MM.1S (cell line): ENCODE measurements at regions not wholly inside any gene's neighbourhood (a gene's known extent, or its start where the extent isn't known, plus 50 kb on each side); places are given as distances from the start of the nearest gene placed in this dataset.

Source experiments
- DNase-seq: peaks from one replicate; pipeline ENCODE4 v3.0.0-alpha.2; 2015
- H2AFZ ChIP-seq: fragments of 300-600 bp; sonication (generic); 2 replicates; pipeline ENCODE4 v1.6.0; 2016; ENCODE audit warnings: antibody characterized with exemption, low read length
- H3F3A ChIP-seq: fragments of 300-600 bp; sonication (generic); 2 replicates; pipeline ENCODE4 v1.6.1; 2016; ENCODE audit warnings: mild to moderate bottlenecking, antibody characterized with exemption, low read length, moderate library complexity, mixed read lengths; ENCODE audit not compliant: insufficient read depth
- H3K27ac ChIP-seq: fragments of 300-600 bp; sonication (generic); 2 replicates; pipeline ENCODE4 v1.5.1; 2016; ENCODE audit warnings: mild to moderate bottlenecking, low read length
- H3K27me3 ChIP-seq: fragments of 300-600 bp; sonication (generic); replicated peaks from 2 replicates; pipeline ENCODE4 v1.6.0; 2016; ENCODE audit warnings: low read length; ENCODE audit not compliant: insufficient read depth
- H3K36me3 ChIP-seq: fragments of 300-600 bp; sonication (generic); replicated peaks from 2 replicates; pipeline ENCODE4 v1.6.1; 2016; ENCODE audit warnings: mild to moderate bottlenecking, low read length, mixed read lengths; ENCODE audit not compliant: insufficient read depth
- H3K4me1 ChIP-seq: fragments of 300-600 bp; sonication (generic); 2 replicates; pipeline ENCODE4 v1.6.1; 2016; ENCODE audit warnings: low read length, mixed read lengths
- H3K4me2 ChIP-seq: fragments of 300-600 bp; sonication (generic); 2 replicates; pipeline ENCODE4 v1.6.0; 2016; ENCODE audit warnings: low read depth, low read length
- H3K4me3 ChIP-seq: fragments of 300-600 bp; sonication (generic); 2 replicates; pipeline ENCODE4 v1.5.1; 2016; ENCODE audit warnings: low read length, mixed read lengths
- H3K79me2 ChIP-seq: fragments of 300-600 bp; sonication (generic); 2 replicates; pipeline ENCODE4 v1.6.1; 2016; ENCODE audit warnings: mixed run types, low read length, mixed read lengths
- H3K9ac ChIP-seq: fragments of 300-600 bp; sonication (generic); 2 replicates; pipeline ENCODE4 v1.6.1; 2016; ENCODE audit warnings: low read length, mixed read lengths
- H3K9me2 ChIP-seq: fragments of 300-600 bp; sonication (generic); replicated peaks from 2 replicates; pipeline ENCODE4 v1.6.1; 2016; ENCODE audit warnings: mild to moderate bottlenecking, low read length, mixed read lengths; ENCODE audit not compliant: insufficient read depth
- H3K9me3 ChIP-seq: fragments of 300-600 bp; sonication (generic); replicated peaks from 2 replicates; pipeline ENCODE4 v1.6.1; 2016; ENCODE audit warnings: mild to moderate bottlenecking, low read length, mixed read lengths; ENCODE audit not compliant: insufficient read depth
- H4K20me1 ChIP-seq: fragments of 300-600 bp; sonication (generic); 2 replicates; pipeline ENCODE4 v1.6.1; 2016; ENCODE audit warnings: mild to moderate bottlenecking, low read length, moderate library complexity, mixed read lengths; ENCODE audit not compliant: insufficient read depth
- EZH2 ChIP-seq: fragments of 300-600 bp; sonication (generic); optimal IDR thresholded peaks from 2 replicates; pipeline ENCODE3; 2017; ENCODE audit warnings: low read depth, mild to moderate bottlenecking, antibody characterized with exemption, low read length, mixed read lengths
- EZH2phosphoT487 ChIP-seq: fragments of 300-600 bp; sonication (generic); IDR thresholded peaks from 2 replicates; pipeline ENCODE4 v1.6.1; 2018; ENCODE audit warnings: antibody characterized with exemption, low read length
- TF ChIP-seq, protein P1 (sequence below): fragments of 300-600 bp; sonication (generic); IDR thresholded peaks from 2 replicates; pipeline ENCODE4 v1.5.1; 2016; ENCODE audit warnings: antibody characterized with exemption, low read length, mixed read lengths

DNA sequence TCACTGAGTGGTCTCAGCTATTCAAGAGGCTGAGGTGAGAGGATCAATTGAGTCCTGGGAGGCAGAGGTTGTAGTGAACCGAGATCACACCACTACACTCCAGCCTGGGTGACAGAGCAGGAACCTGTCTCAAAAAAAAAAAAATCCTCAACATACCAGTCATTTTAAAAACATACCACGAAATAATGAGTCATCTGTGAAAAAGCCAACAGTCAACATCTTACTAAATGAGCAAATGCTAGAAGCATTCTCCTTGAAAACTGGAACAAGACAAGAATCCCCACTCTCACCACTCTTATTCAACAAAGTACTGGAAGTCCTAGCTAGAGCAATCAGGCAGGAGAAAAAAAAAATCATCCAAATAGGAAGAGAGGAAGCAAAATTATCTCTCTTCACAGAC lies 104.0 kb upstream of the ARHGEF9 start:
- H4K20me1 ChIP-seq: no peaks in the 10 kb centered on the region
- H3K27ac ChIP-seq: no peak overlapping the region
- no peaks in the 10 kb centered on the region for H3F3A ChIP-seq
- no peaks in the 10 kb centered on the region for H3K36me3 ChIP-seq
- H2AFZ ChIP-seq: no peak overlapping the region
- no peak for DNase-seq
- no peak for TF ChIP-seq EZH2phosphoT487
- no peak for TF ChIP-seq EZH2
- TF ChIP-seq, protein P1, sequence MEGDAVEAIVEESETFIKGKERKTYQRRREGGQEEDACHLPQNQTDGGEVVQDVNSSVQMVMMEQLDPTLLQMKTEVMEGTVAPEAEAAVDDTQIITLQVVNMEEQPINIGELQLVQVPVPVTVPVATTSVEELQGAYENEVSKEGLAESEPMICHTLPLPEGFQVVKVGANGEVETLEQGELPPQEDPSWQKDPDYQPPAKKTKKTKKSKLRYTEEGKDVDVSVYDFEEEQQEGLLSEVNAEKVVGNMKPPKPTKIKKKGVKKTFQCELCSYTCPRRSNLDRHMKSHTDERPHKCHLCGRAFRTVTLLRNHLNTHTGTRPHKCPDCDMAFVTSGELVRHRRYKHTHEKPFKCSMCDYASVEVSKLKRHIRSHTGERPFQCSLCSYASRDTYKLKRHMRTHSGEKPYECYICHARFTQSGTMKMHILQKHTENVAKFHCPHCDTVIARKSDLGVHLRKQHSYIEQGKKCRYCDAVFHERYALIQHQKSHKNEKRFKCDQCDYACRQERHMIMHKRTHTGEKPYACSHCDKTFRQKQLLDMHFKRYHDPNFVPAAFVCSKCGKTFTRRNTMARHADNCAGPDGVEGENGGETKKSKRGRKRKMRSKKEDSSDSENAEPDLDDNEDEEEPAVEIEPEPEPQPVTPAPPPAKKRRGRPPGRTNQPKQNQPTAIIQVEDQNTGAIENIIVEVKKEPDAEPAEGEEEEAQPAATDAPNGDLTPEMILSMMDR: no peak
- H3K4me3 ChIP-seq: no peak overlapping the region
- H3K9me2 ChIP-seq: no peaks in the 10 kb centered on the region
- no peaks in the 10 kb centered on the region for H3K9me3 ChIP-seq
- H3K4me1 ChIP-seq: no peaks in the 10 kb centered on the region
- H3K79me2 ChIP-seq: no peaks in the 10 kb centered on the region
- no peaks in the 10 kb centered on the region for H3K27me3 ChIP-seq
- H3K9ac ChIP-seq: no peak overlapping the region
- H3K4me2 ChIP-seq: no peak overlapping the region

DNA sequence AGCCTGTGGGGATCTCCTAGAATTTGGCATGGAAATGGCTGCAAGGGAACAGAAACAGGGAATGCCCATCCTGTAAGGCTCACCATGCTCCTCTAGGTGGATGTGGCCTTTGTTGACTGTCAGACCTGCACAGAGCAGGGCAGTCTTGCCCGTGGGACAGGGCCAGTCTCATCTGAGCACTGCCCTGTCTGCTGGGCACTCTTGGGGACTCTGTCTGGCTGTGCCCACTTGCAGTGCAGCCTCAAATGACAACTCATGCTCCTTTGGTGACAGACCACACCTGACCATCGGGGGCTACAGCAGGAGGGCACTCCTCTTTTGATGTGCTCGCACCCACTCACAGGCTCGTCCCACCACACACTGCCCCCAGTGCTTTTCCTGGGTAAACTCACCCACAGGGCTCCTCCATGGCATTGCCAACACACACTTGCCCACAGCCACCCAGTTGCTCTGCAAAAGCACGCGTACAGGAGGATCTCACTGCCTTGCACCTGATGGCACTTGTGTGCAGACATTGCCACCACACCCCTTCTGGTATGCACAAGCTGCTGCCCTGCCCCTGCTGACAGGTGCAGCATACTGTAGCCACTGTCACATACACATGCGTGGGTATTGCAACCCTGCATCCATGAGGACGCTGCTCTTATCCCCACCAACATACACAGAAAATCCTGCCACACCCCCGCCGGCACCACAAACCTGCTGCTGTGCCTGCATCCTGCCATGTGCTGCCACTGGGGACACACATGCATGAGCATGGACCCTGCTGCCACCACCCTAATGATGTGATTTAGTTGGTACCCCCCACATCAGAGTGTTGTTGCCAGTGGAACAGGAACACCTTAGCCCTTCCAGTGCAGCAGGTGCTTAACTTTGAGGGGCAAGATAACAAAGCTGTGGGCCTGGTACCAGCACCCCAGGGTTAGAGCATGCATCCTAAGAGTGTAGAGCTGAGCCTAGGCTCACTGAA lies 100.1 kb upstream of the ARHGEF9 start:
- H3K4me1 ChIP-seq: no peaks in the 10 kb centered on the region
- no peaks in the 10 kb centered on the region for H3K27me3 ChIP-seq
- H2AFZ ChIP-seq: no peak overlapping the region
- no peaks in the 10 kb centered on the region for H3K36me3 ChIP-seq
- DNase-seq: no peak
- no peak overlapping the region for H3K27ac ChIP-seq
- no peak overlapping the region for H3K9ac ChIP-seq
- no peaks in the 10 kb centered on the region for H3F3A ChIP-seq
- H4K20me1 ChIP-seq: no peaks in the 10 kb centered on the region
- no peak for TF ChIP-seq EZH2
- no peaks in the 10 kb centered on the region for H3K9me3 ChIP-seq
- H3K4me2 ChIP-seq: no peak overlapping the region
- H3K9me2 ChIP-seq: no peaks in the 10 kb centered on the region
- no peaks in the 10 kb centered on the region for H3K79me2 ChIP-seq
- no peak overlapping the region for H3K4me3 ChIP-seq

DNA sequence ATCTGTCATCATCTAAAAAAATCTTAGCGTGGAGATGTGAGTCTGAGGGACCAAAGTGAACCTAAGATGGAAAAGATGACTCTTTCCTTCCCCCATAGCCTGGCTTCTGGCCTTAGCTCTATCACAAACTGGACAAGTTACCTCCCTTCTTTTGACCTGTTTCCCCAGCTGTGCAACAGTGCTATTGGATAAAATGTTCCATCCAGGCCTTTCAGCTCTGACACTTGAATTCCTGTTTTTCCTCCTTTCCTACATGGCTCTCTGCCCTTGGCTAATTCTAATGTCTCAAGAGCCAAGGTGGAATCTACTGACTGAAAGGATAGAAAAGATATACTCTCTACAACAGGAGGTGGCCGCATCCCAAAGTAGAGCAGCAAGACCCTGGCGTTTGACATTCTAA lies 84.5 kb upstream of the ARHGEF9 start:
- Histone ChIP-seq H3K4me1 (no peaks in the 10 kb centered on the region), H4K20me1 (no peaks in the 10 kb centered on the region), H3F3A (no peaks in the 10 kb centered on the region), H3K9ac (no peak overlapping the region), H3K36me3 (no peaks in the 10 kb centered on the region), H3K9me3 (no peaks in the 10 kb centered on the region), H3K4me2 (no peak overlapping the region), H3K27ac (no peak overlapping the region), H3K9me2 (no peaks in the 10 kb centered on the region), H3K4me3 (no peak overlapping the region), H3K27me3 (no peaks in the 10 kb centered on the region), H2AFZ (no peak overlapping the region), H3K79me2 (no peaks in the 10 kb centered on the region)
- DNase-seq: no peak
- TF ChIP-seq EZH2phosphoT487 (no peak), EZH2 (no peak)
- TF ChIP-seq, protein P1: no peak

DNA sequence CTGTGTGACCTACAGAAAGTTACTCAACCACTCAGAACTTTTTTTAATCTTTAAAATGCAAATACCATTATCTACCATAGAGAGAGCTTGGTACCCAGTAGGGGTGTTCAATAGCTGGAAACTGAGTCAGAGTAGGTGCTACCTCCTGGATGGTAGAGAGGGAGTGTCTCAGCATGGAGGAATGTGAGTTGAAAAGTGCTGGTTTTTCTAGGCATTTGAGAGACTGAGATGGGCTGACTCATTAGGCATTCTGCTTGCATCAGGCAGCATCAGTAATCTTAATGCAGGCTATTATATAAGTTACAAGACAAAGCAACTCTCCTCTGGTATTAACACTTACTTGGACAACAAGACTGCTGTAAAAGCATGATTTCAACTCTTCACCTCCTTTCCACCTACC lies 70.9 kb upstream of the ARHGEF9 start:
- H3K36me3 ChIP-seq: no peaks in the 10 kb centered on the region
- H4K20me1 ChIP-seq: no peaks in the 10 kb centered on the region
- no peaks in the 10 kb centered on the region for H3K9me3 ChIP-seq
- no peak overlapping the region for H3K4me2 ChIP-seq
- no peaks in the 10 kb centered on the region for H3K9me2 ChIP-seq
- no peaks in the 10 kb centered on the region for H3K79me2 ChIP-seq
- no peak for DNase-seq
- H3K9ac ChIP-seq: no peak overlapping the region
- no peaks in the 10 kb centered on the region for H3F3A ChIP-seq
- no peak overlapping the region for H3K27ac ChIP-seq
- no peaks in the 10 kb centered on the region for H3K27me3 ChIP-seq
- no peaks in the 10 kb centered on the region for H3K4me1 ChIP-seq
- TF ChIP-seq EZH2 (no peak), EZH2phosphoT487 (no peak)
- TF ChIP-seq, protein P1: no peak
- no peak overlapping the region for H2AFZ ChIP-seq
- no peak overlapping the region for H3K4me3 ChIP-seq
